GM12891 (cell line): ENCODE measurements at regions not wholly inside any gene's neighbourhood (a gene's known extent, or its start where the extent isn't known, plus 50 kb on each side); places are given as distances from the start of the nearest gene placed in this dataset.

Experiments used
- DNase-seq: peaks from one replicate; pipeline ENCODE4 v3.0.0; 2011; ENCODE audit warnings: low spot score; ENCODE audit not compliant: insufficient read length
- FAIRE-seq: peaks from 2 replicates; lab custom pipeline; 2011; peaks lifted over from hg19 to GRCh38; lab: Jason Lieb, UNC
- PAX5 ChIP-seq: IDR thresholded peaks from 2 replicates; pipeline ENCODE4 v1.6.1; 2011; ENCODE audit warnings: low read length, moderate library complexity, mild to moderate bottlenecking; ENCODE audit not compliant: insufficient read depth, severe bottlenecking
- POLR2A ChIP-seq: IDR thresholded peaks from 2 replicates; pipeline ENCODE4 v1.6.1; 2011; ENCODE audit warnings: low read depth, low read length, control low read depth
- POLR2AphosphoS5 ChIP-seq: IDR thresholded peaks from 2 replicates; pipeline ENCODE4 v1.6.1; 2011; ENCODE audit warnings: low read depth, low read length, control low read depth
- POU2F2 ChIP-seq: IDR thresholded peaks from 2 replicates; pipeline ENCODE4 v1.6.1; 2011; ENCODE audit warnings: low read depth, mild to moderate bottlenecking, control low read depth, low read length, moderate library complexity
- SPI1 ChIP-seq: IDR thresholded peaks from 2 replicates; pipeline ENCODE4 v1.6.1; 2011; ENCODE audit warnings: low read depth, low read length, control low read depth
- TAF1 ChIP-seq: IDR thresholded peaks from 2 replicates; pipeline ENCODE4 v1.6.1; 2011; ENCODE audit warnings: low read depth, low read length, control low read depth

- FAIRE-seq (no peak), DNase-seq (no peak)
- TF ChIP-seq TAF1 (no peak), POLR2A (no peak), POU2F2 (no peak), SPI1 (no peak), POLR2AphosphoS5 (no peak), PAX5 (no peak)
These were observed 91.2 kb downstream of the ATP6V1G3 start for GRCh38 chr1:198449261-198449660.

GRCh38 chr1:198447468-198447867 is 93.0 kb downstream of the ATP6V1G3 start:
- TF ChIP-seq POLR2AphosphoS5 (no peak), POLR2A (no peak), PAX5 (no peak), SPI1 (no peak), POU2F2 (no peak), TAF1 (no peak)
- DNase-seq: no peak
- FAIRE-seq: no peak

GRCh38 chr1:198445872-198446271 is 94.6 kb downstream of the ATP6V1G3 start:
- no peak for FAIRE-seq
- DNase-seq: no peak
- TF ChIP-seq POLR2AphosphoS5 (no peak), SPI1 (no peak), POLR2A (no peak), POU2F2 (no peak), TAF1 (no peak), PAX5 (no peak)

- TF ChIP-seq SPI1: no peak
- no peak for TF ChIP-seq POLR2AphosphoS5
- TF ChIP-seq POU2F2: no peak
- no peak for TF ChIP-seq PAX5
- no peak for TF ChIP-seq TAF1
- no peak for TF ChIP-seq POLR2A
- DNase-seq: no peak
- FAIRE-seq: no peak
These were observed 95.7 kb downstream of the ATP6V1G3 start for GRCh38 chr1:198444792-198445191.

GRCh38 chr1:198443365-198444233 is 96.9 kb downstream of the ATP6V1G3 start:
- no peak for TF ChIP-seq POLR2A
- TF ChIP-seq POLR2AphosphoS5: no peak
- TF ChIP-seq TAF1: no peak
- no peak for TF ChIP-seq POU2F2
- TF ChIP-seq SPI1: no peak
- TF ChIP-seq PAX5: no peak
- DNase-seq (no peak), FAIRE-seq (no peak)

GRCh38 chr1:198440842-198441241 is 99.6 kb downstream of the ATP6V1G3 start:
- DNase-seq (no peak), FAIRE-seq (no peak)
- no peak for TF ChIP-seq POLR2A
- TF ChIP-seq POU2F2: no peak

GRCh38 chr1:198437332-198437731 is 103.1 kb downstream of the ATP6V1G3 start:
- FAIRE-seq (no peak), DNase-seq (no peak)
- TF ChIP-seq PAX5 (no peak), POLR2AphosphoS5 (no peak), TAF1 (no peak), SPI1 (no peak), POU2F2 (no peak), POLR2A (no peak)

GRCh38 chr1:198436276-198436675 is 104.2 kb downstream of the ATP6V1G3 start:
- FAIRE-seq: no peak
- TF ChIP-seq POLR2AphosphoS5 (no peak), POLR2A (no peak), TAF1 (no peak), PAX5 (no peak), SPI1 (no peak), POU2F2 (no peak)

GRCh38 chr1:198435056-198435455 is 105.4 kb downstream of the ATP6V1G3 start:
- DNase-seq (no peak), FAIRE-seq (no peak)
- TF ChIP-seq TAF1 (no peak), POLR2AphosphoS5 (no peak), POLR2A (no peak), POU2F2 (no peak), SPI1 (no peak), PAX5 (no peak)

More at GRCh38 chr1:198436276-198436675, 104.2 kb downstream of the ATP6V1G3 start:
- DNase-seq: no peak
